ENCODE measurements at regions not wholly inside any gene's neighbourhood (a gene's known extent, or its start where the extent isn't known, plus 50 kb on each side); places are given as distances from the start of the nearest gene placed in this dataset.

DNA sequence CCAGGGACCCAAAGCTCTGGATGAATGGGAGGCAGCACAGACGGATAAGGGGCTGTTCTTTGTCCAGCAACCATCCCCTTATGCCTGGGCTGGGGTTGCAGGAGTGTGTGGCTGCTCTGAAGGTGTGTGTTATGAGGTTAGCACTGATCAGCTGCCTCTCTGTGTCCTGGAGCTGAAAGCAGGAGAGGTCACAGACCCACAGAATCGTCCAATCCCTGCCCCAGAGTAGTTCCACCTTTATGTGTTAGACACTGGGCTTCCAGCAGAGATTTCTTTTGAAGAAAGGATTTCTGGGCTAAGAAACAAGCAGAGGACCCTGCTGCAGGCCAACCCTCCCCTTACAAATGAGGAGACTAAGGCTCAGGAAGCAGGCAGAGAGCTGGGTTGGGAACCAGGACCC, 62.4 kb downstream of the ARL6IP4 start:
- DNase-seq (ENCODE audit: low read depth in 1 of 2, low spot score in 1 of 2), result no peak

DNA sequence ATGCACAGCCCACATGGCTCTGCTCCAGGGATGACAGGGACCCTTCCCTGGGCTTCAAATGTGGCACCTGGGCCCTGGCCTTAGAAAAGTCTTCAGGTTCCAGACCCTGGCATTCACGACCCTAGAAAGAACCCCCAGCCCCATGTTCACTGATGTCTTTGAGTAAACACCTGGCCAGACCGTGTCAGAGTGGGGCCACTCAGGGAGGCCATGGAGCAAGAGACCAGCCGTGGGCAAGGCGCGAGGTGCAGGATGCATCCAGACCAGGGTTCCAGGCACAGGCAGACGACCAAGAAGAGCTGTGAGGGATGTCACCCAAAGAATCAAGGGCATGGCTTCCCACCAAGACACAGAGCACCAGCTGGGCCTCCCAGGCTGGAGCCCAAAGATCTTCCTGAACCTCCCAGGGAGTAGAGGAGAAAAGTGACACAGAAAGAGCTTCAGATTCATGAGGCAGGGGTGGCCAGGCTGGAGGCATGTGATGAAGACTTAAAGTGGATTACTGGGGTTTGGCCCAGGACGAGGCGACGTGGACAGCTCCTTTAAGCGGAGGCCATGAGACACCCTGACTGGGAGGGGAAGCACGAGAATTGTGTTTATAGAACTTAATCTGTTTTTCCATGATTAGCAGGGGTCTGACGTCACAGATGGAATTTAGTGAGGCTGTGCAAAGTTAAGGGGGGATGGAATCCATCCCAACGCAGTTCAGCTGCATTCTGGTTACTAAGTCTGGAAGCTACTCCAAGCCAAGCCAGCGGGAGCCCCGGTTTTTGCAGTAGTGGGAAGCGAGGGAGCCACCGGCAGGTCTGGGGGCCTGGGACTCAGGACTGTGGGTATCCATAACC, 61.6 kb downstream of the ARL6IP4 start:
- DNase-seq (ENCODE audit: low read depth in 1 of 2, low spot score in 1 of 2), result no peak

DNA sequence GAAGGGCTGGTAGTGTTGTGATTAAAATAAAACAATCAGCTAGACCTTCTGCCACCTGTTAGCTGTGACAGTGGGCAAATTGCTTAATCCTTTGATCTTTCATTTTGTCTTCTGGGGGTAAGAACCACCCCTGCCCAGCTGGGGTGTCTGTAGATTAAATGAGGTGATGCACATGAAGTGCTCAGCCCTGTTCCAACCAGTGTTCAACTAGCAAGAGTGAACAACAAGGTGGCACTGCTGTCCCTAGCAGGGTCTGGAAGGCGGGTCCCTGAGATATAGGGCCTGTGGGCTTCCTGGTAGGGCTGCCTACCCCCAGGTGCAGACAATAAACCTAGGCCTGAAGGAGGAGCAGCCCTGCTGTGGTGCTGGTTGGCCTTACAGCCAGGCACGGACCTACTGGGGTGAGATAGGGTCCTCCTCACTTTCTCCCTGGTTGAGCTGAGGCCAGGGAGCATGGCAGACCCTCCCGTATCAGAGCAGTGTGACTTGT, 60.6 kb downstream of the ARL6IP4 start:
- no peak for DNase-seq (ENCODE audit: low read depth in 1 of 2, low spot score in 1 of 2)

- DNase-seq (ENCODE audit: low read depth in 1 of 2, low spot score in 1 of 2), result no peak
Measured at GRCh38 chr12:123040106-123040505, 59.6 kb downstream of the ARL6IP4 start.

DNA sequence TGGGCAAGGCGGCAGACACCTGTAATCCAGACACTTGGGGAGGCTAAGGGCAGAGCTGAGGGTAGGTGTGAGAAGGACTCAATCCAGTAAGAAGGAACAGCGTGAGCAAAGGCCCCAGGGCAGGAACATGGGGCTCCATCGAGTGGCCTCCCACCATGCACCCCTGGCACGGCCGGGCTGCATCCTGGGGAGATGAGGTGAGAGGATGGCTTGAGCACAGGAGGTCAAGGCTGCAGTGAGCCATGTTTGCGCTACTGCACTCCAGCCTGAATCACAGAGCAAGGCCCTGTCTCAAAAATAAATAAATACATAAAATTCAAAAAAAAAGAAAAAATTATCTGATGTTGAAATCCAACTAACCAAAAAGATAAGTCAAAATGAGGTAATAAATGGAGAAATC, 58.5 kb downstream of the ARL6IP4 start:
- no peak for DNase-seq (ENCODE audit: low read depth in 1 of 2, low spot score in 1 of 2)

- no peak for DNase-seq (ENCODE audit: low read depth in 1 of 2, low spot score in 1 of 2)
Measured at GRCh38 chr12:123038486-123038885, 58.0 kb downstream of the ARL6IP4 start.

DNA sequence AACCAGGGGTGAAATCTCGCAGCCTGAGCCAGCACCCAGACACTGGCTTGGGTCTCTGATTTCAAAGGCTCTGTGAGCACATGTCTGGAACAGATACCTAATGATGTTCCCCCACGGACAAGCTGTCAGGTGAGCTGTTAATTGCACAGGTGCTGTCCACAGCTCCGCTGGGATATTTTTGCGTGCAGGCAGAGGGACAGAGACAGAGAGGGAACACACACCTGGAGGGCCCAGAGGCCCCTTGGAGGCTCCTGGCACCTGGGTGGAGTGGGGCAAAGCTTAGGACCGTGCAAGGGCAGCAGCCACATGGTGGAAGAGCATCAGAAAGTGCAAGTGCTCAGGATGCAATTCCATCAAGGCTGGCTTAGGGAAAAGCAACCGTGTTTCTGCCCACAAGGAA, 57.3 kb downstream of the ARL6IP4 start:
- no peak for DNase-seq (ENCODE audit: low read depth in 1 of 2, low spot score in 1 of 2)

DNA sequence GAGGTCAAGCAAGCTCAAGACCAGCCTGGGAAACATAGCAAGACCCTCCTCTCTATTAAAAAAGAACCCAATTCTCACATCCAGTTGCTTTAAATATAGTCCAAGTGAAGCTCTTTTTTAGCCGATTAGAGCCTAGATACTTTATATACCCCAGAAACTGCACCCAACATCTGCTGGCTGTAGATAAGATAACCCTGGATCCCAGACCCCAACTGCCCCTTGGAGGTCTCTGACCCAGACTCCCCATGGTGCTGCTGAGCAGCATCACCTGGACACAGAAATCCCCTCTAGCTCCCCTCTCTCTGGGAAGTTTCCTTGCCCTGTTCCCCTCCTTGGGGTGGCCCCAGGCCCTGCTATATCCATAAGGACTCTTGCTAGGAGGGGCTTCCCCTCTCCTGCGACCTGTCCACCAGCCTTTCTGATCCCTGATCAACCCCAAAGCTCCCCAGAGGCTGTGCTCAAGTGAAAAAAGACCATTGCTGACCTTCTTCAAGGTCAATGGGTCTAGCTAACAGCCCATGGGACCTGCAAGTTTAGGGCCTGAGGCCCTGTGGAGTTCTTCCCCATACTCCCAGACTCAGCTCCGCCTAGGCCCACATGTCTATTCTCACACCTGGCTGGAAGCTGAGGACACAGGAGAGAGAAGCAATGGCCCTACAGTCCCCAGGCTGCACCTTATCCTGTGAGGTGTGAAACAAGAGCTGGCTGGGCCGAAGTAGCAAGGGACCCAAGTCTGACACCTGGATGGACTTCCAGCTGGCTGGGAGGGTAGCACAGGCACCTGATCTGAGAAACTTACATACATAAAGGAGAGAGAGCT, 56.2 kb downstream of the ARL6IP4 start:
- no peak for DNase-seq (ENCODE audit: low read depth in 1 of 2, low spot score in 1 of 2)

GRCh38 chr12:123035841-123036240, 55.4 kb downstream of the ARL6IP4 start:
- no peak for DNase-seq (ENCODE audit: low read depth in 1 of 2, low spot score in 1 of 2)

DNA sequence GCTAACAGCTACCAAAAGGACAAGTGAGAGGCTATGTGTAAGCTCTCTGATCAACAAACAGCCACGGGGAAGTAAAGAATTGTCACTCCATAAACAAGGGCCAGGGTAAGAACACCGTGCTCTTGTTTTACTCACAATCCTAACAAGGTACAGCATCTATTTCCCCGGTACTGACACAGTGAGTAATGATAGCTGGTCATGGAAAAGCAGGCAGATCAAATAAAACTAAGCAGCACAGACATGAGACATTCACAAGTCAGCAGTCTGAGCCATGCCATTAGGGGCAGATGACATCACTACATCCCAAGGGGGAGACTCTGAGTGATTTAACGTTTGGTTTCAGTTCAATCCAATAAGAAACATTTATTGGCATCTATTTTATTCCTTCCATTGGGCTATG, 54.4 kb downstream of the ARL6IP4 start:
- DNase-seq (ENCODE audit: low read depth in 1 of 2, low spot score in 1 of 2), result no peak

DNA sequence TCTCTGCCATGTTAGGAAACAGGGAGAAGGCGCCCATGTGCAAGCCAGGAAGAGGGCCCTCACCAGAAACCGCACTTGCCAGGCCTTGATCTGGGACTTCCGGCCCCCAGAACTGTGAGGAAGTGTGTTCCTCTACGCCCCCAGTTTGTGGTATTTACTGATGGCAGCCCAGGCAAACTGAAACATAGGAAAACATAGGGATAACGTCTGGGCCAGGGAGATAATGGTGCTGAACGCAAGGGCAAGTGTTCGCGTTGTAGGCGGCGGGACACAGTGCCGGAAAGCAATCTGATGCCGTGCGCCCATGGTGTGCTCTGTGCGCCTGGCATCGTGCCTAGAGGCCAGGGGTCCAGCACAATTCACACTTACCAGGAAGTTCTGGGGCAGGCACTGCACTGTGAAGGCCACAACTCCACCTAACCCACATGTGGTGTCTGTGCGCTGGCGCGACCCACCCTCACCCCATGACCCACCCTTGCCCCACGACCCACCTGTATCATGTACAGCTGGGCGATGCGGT, 53.6 kb downstream of the ARL6IP4 start:
- DNase-seq (ENCODE audit: low read depth in 1 of 2, low spot score in 1 of 2), result no peak

GRCh38 chr12:123033392-123034021, 53.0 kb downstream of the ARL6IP4 start:
- no peak for DNase-seq (ENCODE audit: low read depth in 1 of 2, low spot score in 1 of 2)

DNA sequence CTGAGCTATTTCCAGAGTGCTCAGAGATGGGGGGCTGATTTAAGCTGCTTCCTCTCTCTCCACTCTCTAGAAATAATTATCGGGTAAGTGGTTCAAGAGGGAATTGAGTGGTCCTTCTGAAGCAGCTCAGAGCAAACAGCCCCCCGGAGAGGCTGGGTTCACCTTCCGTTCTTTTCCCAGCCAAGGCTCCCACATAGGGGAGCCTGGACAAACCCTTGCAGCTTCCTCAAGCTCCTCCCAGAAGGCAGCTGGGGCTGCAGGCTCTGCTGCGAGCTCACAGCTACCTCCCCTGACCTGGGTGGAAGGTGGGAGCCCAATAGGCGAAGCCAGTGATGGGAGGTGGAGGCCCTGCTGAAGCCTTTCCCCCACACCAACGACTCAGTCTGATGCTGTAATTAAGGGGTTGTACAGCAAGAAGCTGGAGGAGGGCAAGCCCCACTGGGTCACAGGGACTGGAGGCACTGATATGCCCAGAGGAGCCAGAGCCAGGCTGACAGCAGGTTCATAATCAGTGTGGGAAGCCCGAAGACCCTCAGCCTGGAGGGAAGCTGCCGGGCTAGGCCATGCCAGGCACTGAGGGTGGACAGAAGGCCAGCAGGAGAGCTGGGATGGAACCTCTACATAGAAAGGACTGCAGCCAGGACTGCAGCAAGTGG, 52.4 kb downstream of the ARL6IP4 start:
- DNase-seq (ENCODE audit: low read depth in 1 of 2, low spot score in 1 of 2), result no peak
